OCI-LY1 (cell line): ENCODE measurements at regions not wholly inside any gene's neighbourhood (a gene's known extent, or its start where the extent isn't known, plus 50 kb on each side); places are given as distances from the start of the nearest gene placed in this dataset.

ENCODE experiments used
- H2AFZ ChIP-seq: fragments of 200-600 bp; sonication (generic), shearing (Covaris generic); 2 replicates; pipeline ENCODE4 v1.6.0; 2014; ENCODE audit warnings: antibody characterized with exemption, mild to moderate bottlenecking, low read length
- H3F3A ChIP-seq: fragments of 200-600 bp; sonication (generic), shearing (Covaris generic); 2 replicates; pipeline ENCODE4 v1.6.0; 2014; ENCODE audit warnings: mild to moderate bottlenecking, antibody characterized with exemption, low read length, moderate library complexity; ENCODE audit not compliant: insufficient read depth
- H3K27ac ChIP-seq: fragments of 200-600 bp; sonication (generic); 2 replicates; pipeline ENCODE4 v1.5.1; 2014; ENCODE audit warnings: low read length, mixed run types, mild to moderate bottlenecking, low read depth; ENCODE audit not compliant: poor library complexity, severe bottlenecking
- H3K27me3 ChIP-seq: fragments of 200-600 bp; sonication (generic); 2 replicates; pipeline ENCODE4 v1.6.0; 2014; ENCODE audit warnings: antibody characterized with exemption, mild to moderate bottlenecking, low read length, moderate library complexity; ENCODE audit not compliant: insufficient read depth
- H3K36me3 ChIP-seq: fragments of 200-600 bp; sonication (generic); 2 replicates; pipeline ENCODE4 v1.6.1; 2014; ENCODE audit warnings: mild to moderate bottlenecking, antibody characterized with exemption, low read length, moderate library complexity, mixed read lengths; ENCODE audit not compliant: insufficient read depth
- H3K4me1 ChIP-seq: fragments of 200-600 bp; sonication (generic); 2 replicates; pipeline ENCODE4 v1.5.1; 2014; ENCODE audit warnings: mild to moderate bottlenecking, low read length, moderate library complexity; ENCODE audit not compliant: insufficient read depth, severe bottlenecking
- H3K4me2 ChIP-seq: fragments of 200-600 bp; sonication (generic), shearing (Covaris generic); 2 replicates; pipeline ENCODE4 v1.6.1; 2014; ENCODE audit warnings: low read length
- H3K4me3 ChIP-seq: fragments of 200-600 bp; sonication (generic); 2 replicates; pipeline ENCODE4 v1.5.1; 2014; ENCODE audit warnings: low read length, low read depth, mild to moderate bottlenecking, mixed read lengths; ENCODE audit not compliant: poor library complexity, severe bottlenecking
- H3K79me2 ChIP-seq: fragments of 200-600 bp; shearing (Covaris generic); 2 replicates; pipeline ENCODE4 v1.6.1; 2016; ENCODE audit warnings: mixed run types, low read length, mixed read lengths; ENCODE audit not compliant: insufficient read depth
- H3K9ac ChIP-seq: fragments of 200-600 bp; sonication (generic), shearing (Covaris generic); 2 replicates; pipeline ENCODE4 v1.6.1; 2014; ENCODE audit warnings: mild to moderate bottlenecking, low read length, mixed read lengths
- H3K9me2 ChIP-seq: fragments of 200-600 bp; sonication (generic), shearing (Covaris generic); 2 replicates; pipeline ENCODE4 v1.6.1; 2014; ENCODE audit warnings: low read depth, mild to moderate bottlenecking, low read length, mixed read lengths
- H3K9me3 ChIP-seq: fragments of 200-600 bp; shearing (Covaris generic); 2 replicates; pipeline ENCODE4 v1.6.1; 2014; ENCODE audit warnings: low read length, mixed read lengths
- H4K20me1 ChIP-seq: fragments of 200-600 bp; sonication (generic), shearing (Covaris generic); 2 replicates; pipeline ENCODE4 v1.6.0; 2016; ENCODE audit warnings: mild to moderate bottlenecking, low read length; ENCODE audit not compliant: insufficient read depth
- EZH2 ChIP-seq: fragments of 200-600 bp; sonication (generic), shearing (Covaris generic); IDR thresholded peaks from 2 replicates; pipeline ENCODE4 v1.8.0; 2017; ENCODE audit warnings: borderline replicate concordance, mixed run types, mild to moderate bottlenecking, antibody characterized with exemption, low read length, moderate library complexity, mixed read lengths
- TF ChIP-seq, protein P1 (sequence below): fragments of 200-600 bp; sonication (generic), shearing (Covaris generic); IDR thresholded peaks from 2 replicates; pipeline ENCODE4 v1.5.1; 2017; ENCODE audit warnings: mild to moderate bottlenecking, antibody characterized with exemption, low read length, moderate library complexity, mixed read lengths

- Histone ChIP-seq H3K79me2 (no peaks in the 10 kb centered on the region), H3F3A (no peaks in the 10 kb centered on the region), H3K9ac (no peak overlapping the region), H3K27ac (no peak overlapping the region), H4K20me1 (no peaks in the 10 kb centered on the region), H3K9me2 (no peaks in the 10 kb centered on the region), H3K36me3 (no peaks in the 10 kb centered on the region), H3K9me3 (no peaks in the 10 kb centered on the region), H3K4me2 (no peak overlapping the region), H3K27me3 (no peaks in the 10 kb centered on the region), H2AFZ (no peak overlapping the region), H3K4me3 (no peak overlapping the region), H3K4me1 (no peaks in the 10 kb centered on the region)
- TF ChIP-seq, protein P1, sequence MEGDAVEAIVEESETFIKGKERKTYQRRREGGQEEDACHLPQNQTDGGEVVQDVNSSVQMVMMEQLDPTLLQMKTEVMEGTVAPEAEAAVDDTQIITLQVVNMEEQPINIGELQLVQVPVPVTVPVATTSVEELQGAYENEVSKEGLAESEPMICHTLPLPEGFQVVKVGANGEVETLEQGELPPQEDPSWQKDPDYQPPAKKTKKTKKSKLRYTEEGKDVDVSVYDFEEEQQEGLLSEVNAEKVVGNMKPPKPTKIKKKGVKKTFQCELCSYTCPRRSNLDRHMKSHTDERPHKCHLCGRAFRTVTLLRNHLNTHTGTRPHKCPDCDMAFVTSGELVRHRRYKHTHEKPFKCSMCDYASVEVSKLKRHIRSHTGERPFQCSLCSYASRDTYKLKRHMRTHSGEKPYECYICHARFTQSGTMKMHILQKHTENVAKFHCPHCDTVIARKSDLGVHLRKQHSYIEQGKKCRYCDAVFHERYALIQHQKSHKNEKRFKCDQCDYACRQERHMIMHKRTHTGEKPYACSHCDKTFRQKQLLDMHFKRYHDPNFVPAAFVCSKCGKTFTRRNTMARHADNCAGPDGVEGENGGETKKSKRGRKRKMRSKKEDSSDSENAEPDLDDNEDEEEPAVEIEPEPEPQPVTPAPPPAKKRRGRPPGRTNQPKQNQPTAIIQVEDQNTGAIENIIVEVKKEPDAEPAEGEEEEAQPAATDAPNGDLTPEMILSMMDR = no peak
- TF ChIP-seq EZH2 = no peak
These were observed 244.1 kb upstream of the PRR16 start for GRCh38 chr5:120219988-120220387.

- TF ChIP-seq EZH2 = no peak
- TF ChIP-seq, protein P1 = no peak
- no peak overlapping the region for H3K9ac ChIP-seq
- H3K79me2 ChIP-seq = no peaks in the 10 kb centered on the region
- H3K4me2 ChIP-seq = no peak overlapping the region
- no peaks in the 10 kb centered on the region for H3K9me3 ChIP-seq
- H3K4me3 ChIP-seq = no peak overlapping the region
- H3K4me1 ChIP-seq = no peaks in the 10 kb centered on the region
- H3K27ac ChIP-seq = no peak overlapping the region
- no peaks in the 10 kb centered on the region for H3K36me3 ChIP-seq
- H3K9me2 ChIP-seq = no peaks in the 10 kb centered on the region
- no peak overlapping the region for H2AFZ ChIP-seq
- H3F3A ChIP-seq = no peaks in the 10 kb centered on the region
- no peaks in the 10 kb centered on the region for H4K20me1 ChIP-seq
- no peaks in the 10 kb centered on the region for H3K27me3 ChIP-seq
These were observed 238.6 kb upstream of the PRR16 start for GRCh38 chr5:120225524-120225923.

- Histone ChIP-seq H2AFZ (no peak overlapping the region), H3K9me3 (no peaks in the 10 kb centered on the region), H3K4me1 (no peaks in the 10 kb centered on the region), H3K9me2 (no peaks in the 10 kb centered on the region), H3K4me3 (no peak overlapping the region), H3K36me3 (no peaks in the 10 kb centered on the region), H3K9ac (no peak overlapping the region), H3F3A (no peaks in the 10 kb centered on the region), H3K27me3 (no peaks in the 10 kb centered on the region), H3K27ac (no peak overlapping the region), H4K20me1 (no peaks in the 10 kb centered on the region), H3K79me2 (no peaks in the 10 kb centered on the region), H3K4me2 (no peak overlapping the region)
- no peak for TF ChIP-seq EZH2
- TF ChIP-seq, protein P1 = peak; percentile 18; the same call in 1 of the 2 replicates
These were observed 235.7 kb upstream of the PRR16 start for GRCh38 chr5:120228262-120229031.
